ENCODE measurements at regions not wholly inside any gene's neighbourhood (a gene's known extent, or its start where the extent isn't known, plus 50 kb on each side); places are given as distances from the start of the nearest gene placed in this dataset.

- no peak for TF ChIP-seq CTCF (IDR thresholded peaks at IDR 0.05)
These were observed 586.6 kb upstream of the TLE4 start for GRCh38 chr9:78985084-78985738.

GRCh38 chr9:78986446-78986845, 585.3 kb upstream of the TLE4 start:
- TF ChIP-seq CTCF (IDR thresholded peaks at IDR 0.05): no peak

GRCh38 chr9:78989031-78989658, 582.6 kb upstream of the TLE4 start:
- no peak for TF ChIP-seq CTCF (IDR thresholded peaks at IDR 0.05)

GRCh38 chr9:78994471-78994870, 577.3 kb upstream of the TLE4 start:
- TF ChIP-seq CTCF (IDR thresholded peaks at IDR 0.05): no peak

- no peak for TF ChIP-seq CTCF (IDR thresholded peaks at IDR 0.05)
These were observed 574.5 kb upstream of the TLE4 start for GRCh38 chr9:78997296-78997695.

- no peak for TF ChIP-seq CTCF (IDR thresholded peaks at IDR 0.05)
These were observed 571.3 kb upstream of the TLE4 start for GRCh38 chr9:79000230-79001002.

GRCh38 chr9:79001012-79001411, 570.8 kb upstream of the TLE4 start:
- TF ChIP-seq CTCF (IDR thresholded peaks at IDR 0.05): no peak

All from LNCAP (cell line).